Urothelium cell line (cell line): ENCODE measurements at regions not wholly inside any gene's neighbourhood (a gene's known extent, or its start where the extent isn't known, plus 50 kb on each side); places are given as distances from the start of the nearest gene placed in this dataset.

Experiments used
- DNase-seq: peaks from one replicate; pipeline ENCODE4 v3.0.0; 2011; ENCODE audit warnings: low spot score, mixed read lengths
- FAIRE-seq: peaks from 2 replicates; lab custom pipeline; 2011; peaks lifted over from hg19 to GRCh38; lab: Jason Lieb, UNC

DNA sequence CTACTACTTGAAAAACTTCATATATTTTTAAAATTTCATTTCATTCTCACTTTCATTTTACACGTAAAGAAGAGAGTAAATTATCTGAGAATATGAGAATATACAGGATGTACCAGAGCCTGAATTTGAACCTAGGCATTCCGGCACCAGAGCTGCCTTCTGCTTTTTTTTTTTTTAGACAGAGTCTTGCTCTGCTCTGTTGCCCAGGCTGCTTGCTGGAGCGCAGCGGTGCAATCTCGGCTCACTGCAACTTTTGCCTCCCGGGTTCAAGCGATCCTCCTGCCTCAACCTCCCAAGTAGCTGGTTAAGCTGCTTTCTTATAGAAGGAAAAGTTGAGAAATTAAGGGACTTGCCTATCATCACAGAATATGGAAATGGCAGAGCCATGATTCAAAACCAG lies 540.1 kb downstream of the EBF1 start:
- no peak for FAIRE-seq

DNA sequence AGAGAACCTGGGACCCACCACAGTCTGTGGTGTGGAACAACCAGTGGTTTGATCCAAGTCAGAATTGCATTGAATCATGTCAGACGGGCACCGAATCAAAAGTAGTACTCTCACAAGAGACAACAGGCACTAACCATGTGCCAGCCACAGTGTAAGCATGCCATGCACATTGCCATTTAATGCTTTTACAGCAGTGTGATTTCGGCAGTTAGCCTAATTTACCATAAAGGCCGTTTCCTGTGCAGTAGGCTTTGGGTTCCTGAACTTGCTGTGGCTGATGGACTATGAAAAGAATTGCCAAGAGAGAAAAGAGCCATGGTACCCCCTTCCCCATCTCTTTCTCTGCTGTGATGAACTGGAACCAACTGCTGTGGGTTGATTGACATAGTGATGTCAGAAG lies 540.6 kb downstream of the EBF1 start:
- FAIRE-seq (no peak), DNase-seq (no peak)

More for the DNA sequence above, 540.1 kb downstream of the EBF1 start:
- no peak for DNase-seq

DNA sequence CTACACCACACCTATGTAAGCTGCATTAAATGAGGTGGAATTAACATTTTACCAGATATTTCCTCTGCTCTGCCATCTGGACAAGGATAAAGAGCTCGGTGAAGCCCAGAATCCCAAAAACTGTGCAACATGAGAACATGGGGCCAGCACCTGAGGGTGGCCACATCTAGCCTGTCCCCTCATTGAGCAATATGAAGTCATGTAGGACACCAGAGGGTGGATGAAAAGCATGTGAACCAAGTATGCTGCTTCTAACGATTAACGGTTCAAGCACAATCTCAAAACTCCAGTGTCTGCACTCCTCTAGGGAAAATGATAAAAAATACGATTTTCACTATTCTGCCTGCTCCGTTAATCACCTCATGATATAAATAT lies 545.8 kb downstream of the EBF1 start:
- DNase-seq (no peak), FAIRE-seq (no peak)

DNA sequence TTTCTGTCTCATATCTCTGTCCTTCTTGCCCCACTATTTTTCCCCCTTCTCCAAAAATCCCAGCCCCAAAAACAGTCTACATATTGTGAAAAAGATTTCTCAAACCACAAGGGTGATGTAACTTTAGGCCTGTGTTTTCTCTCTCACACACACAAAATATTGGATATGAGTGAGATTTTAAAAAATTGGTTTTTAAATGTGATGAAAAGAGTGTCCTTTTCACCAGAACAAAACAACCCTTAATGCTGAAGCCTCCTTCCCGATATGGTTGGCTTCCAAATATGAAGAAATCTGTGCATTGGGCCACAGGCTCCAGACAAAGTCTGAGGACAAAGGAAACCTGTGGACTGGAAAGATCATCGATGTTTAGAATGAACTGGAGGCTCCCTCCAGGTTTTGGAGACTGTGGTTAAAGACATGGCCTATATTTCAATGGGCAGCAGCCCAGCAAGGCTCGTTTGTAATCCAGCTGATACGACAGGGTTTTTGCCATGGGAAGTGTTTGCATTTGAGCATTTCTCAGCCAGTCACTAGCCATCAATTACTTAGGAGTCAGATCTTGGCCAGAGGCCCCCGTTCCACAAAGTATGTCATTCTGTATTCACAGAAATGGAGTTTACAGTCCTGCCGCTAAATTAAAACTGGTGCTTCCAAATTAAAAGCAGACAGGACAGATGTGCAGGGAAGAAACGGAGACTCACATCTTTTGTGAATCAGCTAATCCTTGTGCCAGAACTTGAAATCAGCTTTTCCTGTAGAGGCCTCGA lies 546.3 kb downstream of the EBF1 start:
- DNase-seq, result no peak
- no peak for FAIRE-seq

DNA sequence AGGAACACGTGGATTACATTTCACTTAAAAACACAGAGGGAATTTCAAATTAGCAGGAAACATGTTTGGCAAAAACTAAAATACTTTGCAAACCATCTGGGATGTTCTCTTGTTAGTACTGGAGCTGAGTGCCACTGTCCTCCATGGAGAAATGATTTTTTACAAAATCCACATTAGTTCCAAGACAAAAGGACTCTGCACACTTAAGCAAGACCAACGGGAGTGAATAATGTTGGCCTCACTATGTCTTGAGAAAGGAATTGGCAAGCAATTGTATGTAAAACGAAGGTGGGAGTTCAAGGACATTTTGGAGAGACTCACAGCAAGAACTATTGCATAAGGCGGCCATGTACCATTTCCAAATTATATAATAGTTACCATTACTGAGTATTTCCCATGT lies 547.5 kb downstream of the EBF1 start:
- DNase-seq (no peak), FAIRE-seq (no peak)

DNA sequence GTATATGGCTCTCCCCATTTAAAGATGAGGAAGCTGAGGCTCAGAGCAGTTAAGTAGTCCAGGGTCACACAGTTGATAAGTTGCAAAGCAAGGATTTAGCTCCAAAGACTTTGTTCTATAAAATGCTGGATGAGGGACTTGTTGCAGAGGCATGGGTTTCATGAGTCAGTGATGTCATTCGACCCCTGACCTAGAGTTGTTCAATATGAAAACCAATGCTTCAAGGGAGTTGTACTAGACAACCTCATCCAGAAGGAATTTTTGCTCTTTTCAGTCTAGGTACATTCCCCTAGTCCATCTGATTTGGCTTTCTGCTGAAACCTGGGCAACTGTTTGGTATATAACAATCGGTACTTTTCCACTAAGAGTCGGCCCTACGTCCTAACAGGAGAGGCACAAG lies 550.4 kb downstream of the EBF1 start:
- no peak for FAIRE-seq
- DNase-seq, result no peak

DNA sequence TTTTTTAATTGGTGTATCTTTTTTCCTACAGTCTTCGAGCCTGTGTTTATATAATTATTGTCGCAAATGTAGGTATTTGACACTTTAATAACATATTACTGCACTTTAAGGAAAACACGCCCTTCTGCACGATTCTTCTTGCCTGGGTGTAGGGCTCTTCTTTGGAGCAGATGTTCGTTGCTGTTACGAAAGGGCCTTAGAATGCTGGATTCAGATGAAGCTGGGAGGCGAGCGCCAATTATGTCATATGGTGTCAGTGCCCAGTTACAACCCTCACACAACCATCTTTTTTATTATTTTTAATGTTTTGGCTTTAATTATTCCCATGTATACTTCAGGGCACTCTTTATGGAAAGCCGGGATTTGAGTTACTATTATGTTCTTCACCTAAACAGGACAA lies 553.0 kb downstream of the EBF1 start:
- FAIRE-seq, result no peak

DNA sequence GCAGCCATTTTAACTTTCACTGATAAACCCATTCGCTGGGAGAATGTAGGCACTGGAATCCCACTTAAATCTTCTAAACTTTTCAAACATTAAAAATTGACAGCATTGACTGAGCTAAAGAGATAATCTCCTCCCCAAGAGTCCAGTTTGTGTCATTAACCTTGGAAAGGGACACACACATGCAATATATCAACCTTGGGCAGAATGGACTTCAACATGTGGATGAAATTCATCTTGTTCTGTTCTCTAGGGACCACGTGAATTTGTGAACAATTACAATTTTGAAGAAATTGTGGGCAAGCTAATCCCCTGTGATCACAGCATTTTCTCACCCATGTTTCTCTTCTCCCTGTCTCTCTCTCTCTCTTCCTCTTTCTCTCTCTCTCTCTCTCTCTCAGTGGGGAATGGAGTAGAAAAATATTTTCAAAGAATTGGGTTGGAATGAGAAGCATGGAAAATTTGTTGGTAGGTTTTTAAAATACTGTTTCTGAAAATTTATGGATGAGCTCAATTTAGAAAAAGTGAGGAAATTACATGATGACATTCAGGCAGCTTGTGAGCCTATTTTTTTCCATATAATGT lies 553.7 kb downstream of the EBF1 start:
- no peak for FAIRE-seq
- no peak for DNase-seq

More for the DNA sequence above, 553.0 kb downstream of the EBF1 start:
- DNase-seq, result no peak

DNA sequence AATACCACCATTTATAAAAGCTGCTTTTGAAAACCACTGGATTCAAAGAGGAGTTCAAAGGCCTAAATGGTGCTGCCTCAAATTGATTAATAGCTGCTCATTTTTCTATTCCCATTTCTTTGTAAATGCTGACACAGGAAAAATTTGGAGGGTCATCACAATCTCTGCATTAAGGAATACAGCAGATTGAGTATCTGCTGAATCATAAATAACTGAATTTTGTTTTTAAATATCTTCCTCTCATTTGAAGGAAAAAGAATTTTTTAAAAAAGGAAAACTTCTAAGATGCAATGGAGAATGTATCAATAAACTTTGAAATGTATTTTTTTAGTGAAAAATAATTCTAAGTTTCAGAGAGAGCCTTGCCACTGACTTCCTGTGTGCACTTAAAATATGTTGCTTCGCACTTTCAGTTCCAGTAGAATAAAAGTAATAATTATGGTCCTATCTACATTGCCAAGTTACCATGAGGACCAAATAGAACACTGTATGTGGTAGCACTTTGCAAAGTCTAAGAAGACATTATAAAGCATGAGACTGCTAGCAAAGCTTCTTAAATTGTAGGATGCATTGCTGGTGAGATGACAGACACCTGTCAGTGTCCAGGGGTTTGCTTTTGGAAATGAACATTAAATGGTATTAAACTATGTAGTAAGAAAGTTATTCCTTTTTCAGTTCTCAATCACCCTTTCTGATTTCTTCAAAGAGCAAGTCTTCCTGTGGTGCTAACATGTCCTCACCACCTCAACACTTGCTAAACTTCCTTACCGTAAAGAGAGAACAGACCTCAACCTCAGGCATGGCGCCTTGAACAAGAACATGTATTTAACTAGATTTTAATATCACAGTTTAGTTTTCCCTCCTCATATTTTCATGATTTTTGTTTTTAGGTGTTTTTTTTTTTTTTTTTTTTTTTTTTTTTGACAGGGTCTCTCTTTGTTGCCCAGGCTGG lies 555.1 kb downstream of the EBF1 start:
- FAIRE-seq (no peak), DNase-seq (no peak)

DNA sequence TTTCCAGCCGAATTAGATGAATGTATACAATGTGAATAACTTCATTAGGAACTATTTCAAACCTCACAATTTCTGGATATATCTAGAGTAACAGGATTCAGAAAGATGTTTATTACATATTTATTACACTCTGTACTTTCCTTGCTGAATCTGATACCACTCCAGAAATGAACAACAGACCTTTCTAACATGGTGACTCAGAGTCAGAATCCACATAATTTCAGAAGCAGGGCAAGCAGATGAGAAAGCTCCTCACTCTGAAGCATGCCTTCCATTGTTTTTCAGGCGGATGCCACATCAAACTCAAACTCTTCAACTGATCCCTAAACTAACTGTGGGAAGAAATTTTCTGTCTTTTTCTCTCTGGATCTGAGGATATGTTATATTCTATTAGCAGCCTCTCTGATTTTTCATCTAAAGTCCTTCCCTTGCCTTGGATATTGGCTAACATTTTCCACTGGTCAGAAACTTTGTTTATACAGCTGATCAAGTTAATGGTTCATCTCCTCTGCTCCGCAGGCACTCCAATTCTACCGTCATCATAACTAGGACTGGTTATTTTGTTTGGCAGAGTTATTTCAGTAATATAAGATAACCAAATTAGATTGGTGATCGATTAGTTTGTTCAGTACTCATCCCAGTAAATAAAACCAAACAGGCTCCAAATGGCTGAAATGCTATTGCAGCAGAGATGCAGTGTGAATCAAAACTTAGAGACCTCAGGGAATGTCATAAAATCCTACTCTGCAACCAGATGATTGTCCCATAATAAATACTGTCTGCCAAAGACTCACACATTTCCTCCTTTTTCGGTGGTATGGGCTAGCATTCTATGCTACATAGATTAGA lies 556.0 kb downstream of the EBF1 start:
- DNase-seq (no peak), FAIRE-seq (no peak)

DNA sequence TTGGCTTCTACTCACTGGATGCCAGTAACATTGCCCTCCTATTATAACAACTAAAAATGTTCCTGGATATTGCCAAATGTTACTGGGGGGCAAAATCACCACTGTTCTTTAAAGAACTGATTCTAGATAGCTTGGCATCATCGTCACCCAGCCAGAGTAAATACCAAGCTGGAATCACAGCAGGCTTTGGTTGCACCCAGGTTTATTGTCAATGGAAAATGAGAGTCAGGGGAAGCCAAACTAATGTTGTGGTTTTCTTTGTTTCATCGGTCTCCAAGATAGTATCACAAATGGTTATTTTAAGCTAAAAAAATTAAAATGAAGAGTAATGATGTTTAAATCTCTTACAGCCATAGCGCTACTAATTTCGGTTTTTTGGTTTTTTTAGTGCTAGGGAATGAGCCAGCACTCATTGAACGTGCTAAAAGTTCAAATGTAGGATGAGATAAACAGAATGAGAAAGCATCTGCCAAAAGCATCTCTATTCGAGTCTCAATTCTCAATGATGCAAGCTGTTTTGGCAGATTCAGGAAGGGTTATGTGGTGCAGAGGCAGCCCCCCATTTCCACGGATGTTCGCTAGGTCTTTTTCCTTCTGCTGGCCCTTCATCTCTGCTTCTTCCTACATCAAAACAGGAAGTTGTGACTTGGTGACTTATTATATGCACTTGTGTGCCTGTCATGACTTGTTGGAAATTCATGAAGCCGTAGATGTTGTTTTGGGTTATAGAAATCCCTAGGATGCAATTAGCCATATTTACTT lies 558.0 kb downstream of the EBF1 start:
- DNase-seq (no peak), FAIRE-seq (no peak)

DNA sequence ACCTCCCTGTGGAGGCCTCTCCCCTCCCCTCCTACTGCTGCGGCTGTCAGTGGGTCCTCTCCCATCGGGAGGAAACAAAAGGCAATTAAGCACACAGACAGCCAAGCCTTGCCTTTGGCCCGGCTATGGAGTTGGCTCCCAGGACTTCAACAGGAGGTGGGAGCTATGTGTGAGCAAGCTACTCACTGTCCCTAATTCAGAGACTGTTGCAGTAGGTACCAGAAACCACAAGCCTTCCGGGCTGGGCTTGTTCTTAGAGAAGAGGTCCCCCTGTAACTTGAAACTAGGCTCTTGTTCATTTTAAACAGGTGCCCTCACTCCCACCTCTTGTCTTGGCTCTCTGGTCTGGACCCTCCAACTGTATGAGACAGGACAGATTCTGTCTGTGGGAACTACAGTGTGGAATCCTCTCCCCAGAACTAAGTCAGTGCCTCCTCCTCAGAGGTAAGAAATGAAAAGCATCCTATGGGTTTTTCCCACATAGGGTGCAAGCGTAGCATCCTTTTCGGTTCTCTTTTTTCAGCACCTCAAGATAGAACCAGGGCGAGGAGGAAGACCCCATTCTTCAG lies 561.1 kb downstream of the EBF1 start:
- no peak for FAIRE-seq

DNA sequence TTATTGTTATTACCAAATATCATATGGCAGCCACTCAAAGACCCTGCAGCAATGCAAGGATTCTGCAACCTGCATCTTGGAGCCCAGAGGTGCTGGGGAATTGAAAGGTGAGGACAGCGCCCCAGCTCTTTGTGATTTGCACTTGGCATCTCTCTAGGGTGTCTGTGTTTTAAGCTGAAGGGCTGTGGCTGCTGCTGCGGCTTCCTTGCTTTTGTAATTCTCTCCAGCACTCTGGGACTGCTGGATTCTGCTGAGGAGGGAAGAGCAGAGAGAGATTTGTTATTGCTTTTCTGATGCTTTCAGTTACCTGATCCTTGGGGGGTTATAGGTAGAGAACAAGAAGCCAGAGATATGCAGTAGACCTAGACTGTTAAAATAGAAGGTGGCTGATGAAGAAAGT lies 562.4 kb downstream of the EBF1 start:
- no peak for FAIRE-seq
- no peak for DNase-seq

More for the DNA sequence above, 561.1 kb downstream of the EBF1 start:
- no peak for DNase-seq

DNA sequence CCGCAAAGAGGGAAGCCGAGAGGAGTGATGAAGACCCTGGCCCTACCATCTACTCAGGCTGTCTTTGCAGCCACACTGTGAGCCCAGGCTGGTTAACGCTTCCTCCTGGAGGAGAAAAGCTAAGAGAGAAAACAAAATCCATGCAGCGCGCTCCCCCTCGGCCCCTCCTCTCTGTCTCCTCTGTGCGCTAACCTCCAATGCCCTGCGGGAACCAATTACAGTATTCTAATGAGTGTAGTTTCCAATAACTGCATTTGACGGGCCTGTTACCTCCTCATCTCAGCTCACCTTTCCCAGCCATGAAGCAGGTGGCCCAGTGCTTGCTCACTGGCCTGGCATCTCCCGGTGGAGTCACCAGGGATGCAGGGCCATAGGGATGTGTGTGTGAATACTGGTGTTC lies 565.5 kb downstream of the EBF1 start:
- no peak for DNase-seq
- FAIRE-seq, result no peak

DNA sequence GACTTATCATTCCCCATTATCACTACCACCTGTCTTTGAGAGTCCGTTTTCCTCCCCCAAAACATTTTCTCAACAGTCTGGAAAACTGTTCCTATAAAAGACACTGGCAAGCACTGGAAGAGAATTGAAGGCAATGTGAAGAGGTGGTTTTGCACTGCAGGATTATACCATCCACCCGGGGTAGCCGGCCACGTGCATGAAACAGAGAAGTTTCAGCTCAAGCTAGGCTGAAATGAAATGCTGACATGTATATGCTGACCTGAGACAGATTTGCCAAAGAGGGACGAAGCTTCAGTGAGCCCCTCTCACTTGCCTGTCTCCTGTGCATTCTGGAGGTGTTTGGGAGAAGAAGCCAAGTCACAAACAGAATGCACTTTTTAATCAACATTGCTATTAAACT lies 567.0 kb downstream of the EBF1 start:
- FAIRE-seq (no peak), DNase-seq (no peak)

DNA sequence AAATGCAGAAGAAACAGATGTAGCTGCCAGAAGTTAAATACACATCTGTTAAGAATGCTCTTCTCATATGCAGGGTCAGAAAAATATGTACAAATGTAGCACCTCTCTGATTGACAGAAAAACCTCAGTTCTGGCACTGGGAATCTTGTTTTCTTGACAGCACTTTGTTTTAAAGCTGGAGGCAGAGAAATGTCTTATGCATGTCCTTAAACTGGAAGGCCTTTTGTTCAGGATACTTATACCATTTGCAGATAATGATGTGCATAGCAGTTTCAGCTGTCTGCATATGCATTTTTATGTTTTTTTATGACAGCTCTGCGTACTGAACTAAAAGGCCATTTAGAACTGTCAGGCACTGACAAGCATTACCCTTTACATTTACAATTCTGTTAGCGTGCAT lies 567.9 kb downstream of the EBF1 start:
- DNase-seq, result no peak
- no peak for FAIRE-seq

DNA sequence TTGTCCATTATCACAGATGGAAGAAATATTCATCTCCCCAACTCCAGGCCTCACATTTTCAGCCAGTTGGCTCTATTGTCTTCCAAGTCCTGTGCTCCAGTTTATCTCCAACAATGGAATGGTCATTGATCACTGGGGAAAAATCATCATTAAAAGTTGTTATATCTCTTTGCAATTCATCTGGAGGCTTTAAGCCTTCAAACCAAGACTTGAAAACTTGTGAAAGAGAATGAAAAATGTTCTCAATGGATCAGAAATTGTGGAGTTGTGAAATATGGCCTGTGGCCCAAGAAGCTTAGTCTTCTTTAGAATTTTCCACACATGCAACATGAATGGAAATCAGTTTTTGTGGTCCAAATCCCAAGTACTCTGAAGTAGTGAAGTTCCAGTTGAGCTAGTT lies 569.6 kb downstream of the EBF1 start:
- no peak for FAIRE-seq

DNA sequence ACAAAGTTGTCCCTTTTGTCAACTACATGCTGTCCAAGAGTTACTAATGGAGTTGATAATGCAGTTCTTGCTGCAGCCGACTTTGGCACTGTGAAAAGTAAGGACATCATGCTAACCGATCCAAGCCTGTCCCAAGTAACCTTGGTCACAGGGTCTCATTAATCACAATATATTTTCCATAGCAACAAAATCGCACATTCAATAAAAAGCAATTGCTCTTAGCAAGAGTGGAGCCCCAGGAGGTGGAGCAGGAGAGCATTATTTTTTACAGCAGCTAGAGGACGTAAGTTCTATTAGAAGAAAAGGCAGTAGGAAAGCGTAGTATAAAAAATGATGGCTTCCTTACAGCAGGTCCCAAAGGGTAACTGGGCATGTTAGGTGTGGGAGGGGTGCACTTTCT lies 570.3 kb downstream of the EBF1 start:
- no peak for FAIRE-seq
- DNase-seq, result no peak

More for the DNA sequence above, 569.6 kb downstream of the EBF1 start:
- DNase-seq, result no peak

DNA sequence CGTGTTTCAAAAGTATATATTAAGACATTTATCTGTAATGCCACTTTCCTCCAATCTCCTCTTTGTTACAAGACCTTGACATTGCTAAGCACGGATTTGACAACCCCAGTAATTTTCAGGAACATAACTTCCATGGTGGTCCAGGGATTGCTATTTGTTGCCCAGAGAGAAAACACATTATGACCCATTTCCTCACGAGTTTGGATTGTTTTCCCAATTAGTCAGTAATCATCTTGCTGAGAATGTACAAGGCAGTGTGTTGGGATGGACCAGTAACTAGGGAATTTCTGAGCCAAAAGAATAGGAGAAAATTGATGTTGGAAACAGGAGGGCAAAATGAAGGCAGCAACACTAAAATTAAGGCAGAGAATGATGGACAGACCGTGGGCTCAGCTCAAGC lies 574.1 kb downstream of the EBF1 start:
- DNase-seq (no peak), FAIRE-seq (no peak)

DNA sequence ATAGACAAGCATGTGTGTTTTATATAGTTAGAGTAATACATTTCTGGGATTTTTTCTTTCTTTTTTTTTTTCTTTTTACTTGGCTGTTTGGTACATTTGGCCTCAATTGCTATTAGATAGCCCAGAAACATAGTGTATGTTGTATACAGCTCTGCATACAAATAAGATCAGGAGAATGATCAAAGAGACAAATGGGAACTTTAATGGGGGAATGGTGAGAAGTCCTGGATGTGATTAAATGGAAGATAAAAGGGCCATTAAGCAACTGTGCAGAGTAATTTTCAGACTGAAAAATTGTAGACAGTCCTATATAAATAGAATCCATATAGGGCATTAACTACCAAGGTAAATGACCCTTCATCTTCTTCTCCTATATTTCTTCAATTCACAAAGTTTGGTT lies 575.6 kb downstream of the EBF1 start:
- DNase-seq (no peak), FAIRE-seq (no peak)
